Stimulated activated CD4-positive, alpha-beta T cell treated with anti-CD3 and anti-CD28 coated beads, TNF-alpha, amount 100 ng/mL, for 1 hour (primary cell): ENCODE measurements at regions not wholly inside any gene's neighbourhood (a gene's known extent, or its start where the extent isn't known, plus 50 kb on each side); places are given as distances from the start of the nearest gene placed in this dataset.
"Not testable (repeated sequence)": the region's sequence is repeated elsewhere in the genome, so short reads cannot be mapped to it uniquely, and the experiment has no call there.

Experiments
- DNase-seq, 3 donors: peaks; one replicate each; pipeline ENCODE4 v3.0.0-alpha.2; 2020; ENCODE audit warnings: low read depth in 3 of 3, low spot score in 1 of 3

DNA sequence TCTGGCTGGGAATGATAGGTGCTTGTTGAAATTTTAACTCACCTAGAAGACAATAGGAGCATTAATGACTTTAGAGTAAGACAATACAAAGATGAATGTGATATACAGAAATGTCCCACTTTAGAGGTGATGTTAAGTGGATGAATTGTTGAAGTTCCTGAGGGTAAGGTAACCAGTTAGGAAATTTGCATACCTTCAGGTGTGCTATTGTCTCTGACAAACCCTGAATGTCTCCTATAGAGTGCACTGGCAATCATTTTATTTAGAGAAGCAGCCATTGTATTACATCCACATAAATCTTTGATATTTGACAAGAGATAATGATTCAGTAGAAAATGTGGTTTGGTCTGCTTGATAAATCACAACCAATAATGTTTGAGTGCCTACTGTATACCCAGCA, 228.5 kb downstream of the RNF144A start:
- no peak for DNase-seq

DNA sequence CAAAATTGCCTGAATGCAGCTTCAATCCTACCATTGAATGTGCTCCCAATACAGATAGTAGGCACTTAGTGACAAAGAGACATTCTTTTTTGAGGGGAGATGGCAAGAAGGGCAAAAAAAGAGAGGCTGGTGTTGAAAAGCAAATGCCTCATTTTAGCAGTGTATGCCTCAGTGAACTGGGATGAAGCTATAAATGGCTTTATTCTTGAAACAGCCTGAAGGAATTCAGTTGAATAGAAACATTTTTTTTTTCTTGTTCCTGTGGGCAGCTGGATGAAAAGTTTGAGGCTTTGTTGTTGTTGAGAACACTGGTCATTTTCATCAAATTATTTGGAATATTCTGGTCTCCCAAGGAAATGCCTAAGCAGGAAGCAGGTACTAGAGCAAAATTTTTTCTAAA, 228.9 kb downstream of the RNF144A start:
- DNase-seq = no peak

DNA sequence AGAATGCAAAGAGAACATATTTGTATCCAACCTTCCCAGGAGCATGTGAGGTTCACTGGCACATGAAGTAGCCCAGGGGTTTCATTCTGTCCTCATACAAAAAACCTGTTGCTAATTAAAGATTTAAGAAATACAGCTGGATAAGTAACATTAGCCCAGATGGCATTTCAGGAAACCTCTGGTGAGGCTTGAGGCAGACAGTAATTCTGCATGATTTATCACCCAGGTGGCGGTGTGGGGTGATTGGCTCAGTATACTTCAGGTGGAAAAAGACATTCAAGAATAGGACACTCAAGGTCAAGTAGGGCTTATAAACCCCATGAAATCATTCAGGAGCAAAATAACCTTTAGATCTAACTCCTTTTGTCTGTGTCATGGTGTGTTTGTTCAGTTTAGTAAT, 237.4 kb downstream of the RNF144A start:
- no peak for DNase-seq

DNA sequence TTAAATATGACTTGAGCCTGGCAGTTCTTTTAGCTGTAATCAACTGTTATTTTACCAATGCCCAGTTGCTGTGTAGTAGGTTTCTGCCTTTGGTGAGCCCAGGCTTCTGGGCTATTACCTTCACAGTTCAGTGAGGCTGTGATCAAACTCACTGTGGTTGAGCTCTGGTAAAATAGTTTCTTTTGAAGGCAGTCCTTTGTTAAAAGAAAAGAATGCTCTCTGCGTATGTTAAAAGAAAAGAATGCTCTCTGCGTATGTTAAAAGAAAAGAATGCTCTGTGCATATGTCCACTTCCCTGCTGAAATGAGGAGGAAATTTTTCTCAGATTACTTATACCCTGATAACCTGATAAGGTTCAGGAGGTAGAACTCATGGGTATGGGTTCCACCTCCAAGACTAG, 244.3 kb downstream of the RNF144A start:
- DNase-seq = no peak

DNA sequence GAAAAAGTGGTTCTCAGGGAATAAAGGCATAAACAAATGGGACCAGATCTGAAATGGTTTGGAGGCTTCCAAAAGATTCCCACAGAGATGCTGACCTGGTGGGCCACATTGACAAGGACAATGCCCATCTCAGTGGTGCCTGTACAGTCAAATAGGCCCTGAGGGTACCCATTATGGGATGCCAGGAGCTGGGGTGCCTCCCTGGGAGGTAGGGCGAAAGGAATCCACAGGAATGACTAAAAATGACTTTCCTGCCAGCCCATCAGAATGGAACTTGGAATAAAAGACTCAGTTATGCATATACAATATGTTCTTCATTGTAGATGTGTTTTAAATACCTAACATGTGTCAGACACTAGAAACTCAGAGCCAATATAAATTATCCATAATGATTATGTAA, 248.5 kb downstream of the RNF144A start:
- DNase-seq = no peak

DNA sequence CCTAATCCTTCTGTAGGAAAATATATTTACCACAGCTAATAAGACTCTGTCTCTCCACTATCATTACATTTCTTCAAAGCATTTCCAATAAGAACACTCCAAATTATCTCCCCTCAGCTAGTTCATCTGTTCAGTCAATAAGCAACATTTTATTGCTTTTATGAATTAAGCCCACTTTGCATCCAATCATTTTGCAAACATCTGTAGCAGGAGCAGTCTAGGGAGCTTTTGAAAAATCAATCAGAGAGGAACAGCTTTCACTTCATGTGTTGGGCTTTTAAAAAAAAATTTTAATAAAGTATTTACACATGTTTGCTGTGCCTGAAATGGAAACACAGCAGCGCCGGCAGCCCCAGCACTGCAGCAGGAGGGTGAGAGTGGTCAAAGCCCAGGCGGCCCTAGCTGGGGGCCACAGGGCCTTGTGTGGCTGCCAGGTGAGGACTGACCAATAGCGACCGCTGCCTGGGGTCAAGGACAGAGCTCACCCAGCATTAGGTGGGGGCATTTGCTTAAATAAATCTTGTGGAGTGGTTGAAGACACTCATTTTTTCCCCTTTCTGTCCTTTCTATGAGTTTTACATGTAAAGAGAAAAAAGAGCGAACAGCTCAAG, 250.7 kb downstream of the RNF144A start:
- no peak for DNase-seq

DNA sequence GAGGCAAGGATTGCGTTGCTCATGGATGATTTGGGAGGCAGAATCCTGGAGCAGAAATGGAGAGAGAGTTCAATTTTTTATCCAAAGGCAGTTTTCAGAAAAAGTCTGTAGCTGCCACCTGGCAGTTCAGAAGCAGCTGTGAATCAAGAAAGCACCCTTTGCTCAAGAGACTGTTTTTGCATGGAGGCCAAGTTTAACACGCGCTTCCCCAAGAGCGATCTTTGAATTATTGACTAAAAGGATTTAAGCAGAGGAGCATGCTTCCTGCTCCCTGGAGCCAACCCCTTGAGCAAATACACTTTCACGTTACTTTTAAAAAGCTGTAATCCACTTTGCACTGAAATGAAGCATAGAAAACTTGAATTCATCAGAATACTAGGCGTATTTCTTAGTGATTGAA, 252.4 kb downstream of the RNF144A start:
- no peak for DNase-seq

DNA sequence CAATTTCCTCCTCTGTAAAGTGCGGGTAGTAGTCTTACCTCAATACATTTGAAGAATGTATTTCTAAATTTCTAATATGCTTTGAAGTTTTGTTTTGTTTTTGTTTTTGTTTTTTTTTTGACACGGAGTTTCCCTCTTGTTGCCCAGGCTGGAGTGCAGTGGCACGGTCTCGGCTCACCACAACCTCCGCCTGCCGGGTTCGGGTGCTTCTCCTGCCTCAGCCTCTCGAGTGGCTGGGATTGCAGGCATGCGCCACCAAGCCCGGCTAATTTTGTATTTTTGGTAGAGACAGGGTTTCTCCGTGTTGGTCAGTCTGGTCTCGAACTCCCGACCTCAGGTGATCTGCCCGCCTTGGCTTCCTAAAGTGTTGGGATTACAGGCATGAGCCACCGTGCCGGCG, 261.8 kb downstream of the RNF144A start:
- not testable (repeated sequence) for DNase-seq

DNA sequence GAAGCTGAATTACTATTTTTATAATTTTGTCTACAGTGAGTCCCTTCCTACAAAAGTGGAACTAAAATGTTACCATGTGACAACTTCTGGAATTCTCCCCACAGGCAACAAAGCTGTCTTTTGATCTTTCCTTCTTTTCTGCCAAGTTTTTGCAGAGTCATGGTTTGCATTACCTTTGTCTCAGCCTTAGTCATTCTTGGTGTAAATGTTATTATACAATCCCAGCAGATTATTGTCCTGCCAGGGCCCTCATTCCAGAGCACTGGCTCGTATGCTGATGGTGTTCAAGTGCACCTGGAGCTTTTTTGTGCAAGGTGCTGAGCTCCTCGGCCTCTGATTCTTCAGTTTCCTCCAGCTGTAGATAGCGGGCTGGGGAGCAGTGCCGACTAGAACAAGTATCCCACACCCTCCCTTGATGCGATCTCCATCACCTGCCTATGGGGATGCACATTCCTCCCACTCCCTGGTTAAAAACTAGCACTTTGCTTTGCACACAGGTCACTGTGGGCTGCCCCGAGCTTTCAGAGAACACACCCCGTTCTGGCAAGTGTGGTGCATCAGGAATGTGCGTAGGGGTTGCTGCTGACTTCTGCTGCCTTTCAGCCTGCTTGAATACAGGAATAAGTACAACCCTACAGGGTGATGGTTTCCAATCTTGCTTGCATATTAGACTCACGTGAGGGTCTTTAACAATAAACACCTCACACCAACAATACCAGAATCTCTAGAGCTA, 263.6 kb downstream of the RNF144A start:
- no peak for DNase-seq

DNA sequence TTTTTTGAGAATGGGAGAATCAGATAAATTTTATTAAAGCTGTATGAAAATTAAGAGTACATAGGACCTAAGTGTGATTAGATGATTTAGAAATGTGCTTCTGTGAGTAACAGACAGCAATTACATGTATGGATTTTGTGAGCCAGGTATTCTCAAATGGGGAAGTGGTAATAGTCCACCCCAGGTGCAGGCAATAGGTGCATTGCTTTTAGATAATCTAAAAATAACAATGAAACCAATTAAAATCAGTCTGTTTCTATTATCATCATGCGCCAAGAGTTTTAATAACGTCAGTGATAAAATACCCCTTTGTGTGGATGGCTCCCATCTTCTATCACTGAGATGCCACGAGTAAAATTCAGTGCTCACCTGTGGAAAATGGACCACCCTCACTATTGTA, 265.3 kb downstream of the RNF144A start:
- no peak for DNase-seq

DNA sequence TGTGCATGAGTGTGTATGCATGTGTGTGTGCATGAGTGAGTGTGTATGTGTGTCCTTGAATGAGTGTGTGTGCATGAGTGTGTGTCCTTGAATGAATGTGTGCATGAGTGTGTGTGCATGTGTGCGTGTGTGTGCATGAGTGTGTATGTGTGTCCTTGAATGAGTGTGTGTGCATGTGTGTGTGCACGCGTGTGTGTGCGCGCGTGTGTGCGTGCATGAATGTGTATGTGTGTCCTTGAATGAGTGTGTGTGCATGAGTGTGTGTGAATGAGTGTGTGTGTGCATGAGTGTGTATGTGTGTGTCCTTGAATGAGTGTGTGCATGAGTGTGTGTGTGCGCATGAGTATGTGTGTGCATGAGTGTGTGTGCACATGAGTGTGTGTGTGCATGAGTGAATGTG, 271.9 kb downstream of the RNF144A start:
- DNase-seq = no peak

DNA sequence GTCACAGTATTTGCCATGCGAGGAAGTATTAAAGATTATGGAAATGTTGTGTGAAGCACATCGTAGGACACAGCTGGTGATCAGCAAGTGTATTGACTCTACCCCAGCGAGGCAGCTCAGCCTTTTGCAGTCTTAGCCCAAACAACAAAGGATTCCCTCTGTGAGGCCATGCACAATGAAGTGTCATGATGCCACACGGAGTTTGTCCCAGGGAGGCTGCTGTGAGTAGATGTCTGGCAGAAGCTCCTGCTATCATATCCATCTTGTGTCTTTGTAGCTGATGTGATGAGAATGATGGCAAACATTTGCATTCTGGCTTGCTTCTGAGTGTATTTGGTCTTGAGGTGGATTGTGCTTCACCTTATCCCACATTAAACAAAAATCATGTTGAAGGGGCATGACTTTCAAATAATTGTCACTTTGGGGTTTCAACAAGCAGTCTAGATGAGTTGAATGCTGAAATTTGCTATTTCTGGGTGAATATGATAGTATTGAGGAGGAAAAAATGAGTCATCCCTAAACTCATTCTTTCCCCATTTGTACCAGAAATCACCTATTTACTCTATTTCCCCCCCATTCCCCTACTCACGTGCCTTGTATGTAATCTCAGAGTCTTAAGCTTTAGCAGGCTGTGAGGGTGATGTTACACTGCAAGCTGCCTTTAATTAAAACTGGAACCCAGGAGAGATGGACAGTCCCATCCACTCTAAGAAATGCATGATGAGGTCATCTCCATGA, 273.5 kb downstream of the RNF144A start:
- no peak for DNase-seq

DNA sequence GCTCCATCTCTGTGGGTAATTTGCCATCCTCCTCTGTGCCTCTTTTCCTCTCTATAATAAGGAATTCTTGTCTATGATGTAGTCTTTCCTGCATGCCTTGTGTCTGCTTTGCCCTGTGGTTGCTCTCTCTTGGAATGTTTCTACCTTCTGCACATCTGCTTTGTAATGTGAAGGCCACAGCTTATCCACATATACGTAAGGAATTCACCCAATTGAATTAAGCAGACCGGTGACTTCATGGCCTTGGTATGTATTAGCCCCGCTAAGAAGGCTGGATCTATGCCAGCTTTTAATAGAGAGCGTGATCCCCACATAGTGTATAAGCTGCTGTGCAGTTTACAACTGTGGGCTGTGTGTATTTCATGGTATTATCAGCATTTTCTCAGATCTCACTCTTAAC, 274.7 kb downstream of the RNF144A start:
- DNase-seq = no peak

DNA sequence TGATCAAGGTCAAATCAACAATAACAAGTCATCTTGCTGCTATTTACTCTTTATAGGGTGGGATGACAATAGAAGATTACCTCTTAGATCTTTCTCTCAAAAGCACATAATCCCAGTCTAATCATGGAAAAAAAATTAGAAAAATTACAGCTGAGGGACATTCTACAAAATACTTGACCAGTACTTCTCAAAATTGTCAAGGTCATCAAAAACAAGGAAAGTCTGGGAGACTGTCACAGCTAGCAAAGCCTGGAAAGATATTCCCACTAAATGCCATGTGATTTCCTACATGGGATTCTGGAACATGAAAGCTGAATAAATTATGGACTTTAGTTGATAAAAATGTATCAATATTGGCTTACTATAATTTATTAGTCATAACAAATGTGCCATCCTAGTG, 276.2 kb downstream of the RNF144A start:
- DNase-seq = no peak

DNA sequence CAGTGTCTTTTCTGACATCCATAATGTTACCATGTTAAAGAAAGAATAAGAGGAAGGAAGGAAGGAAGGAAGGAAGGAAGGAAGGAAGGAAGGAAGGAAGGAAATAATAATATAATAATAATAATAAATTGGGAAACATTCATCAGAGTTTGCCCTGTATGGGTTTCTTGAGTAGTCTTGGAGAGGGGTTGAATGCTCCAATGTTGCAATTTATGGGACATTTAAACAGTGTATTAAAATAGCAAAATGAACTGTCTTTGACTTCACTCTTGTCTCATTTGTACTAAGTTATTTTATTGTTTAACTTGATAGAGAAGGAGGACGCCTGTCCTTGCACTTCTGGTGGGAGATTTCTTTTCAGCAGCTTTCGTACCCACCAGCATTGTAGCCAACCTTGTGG, 277.7 kb downstream of the RNF144A start:
- DNase-seq = no peak

DNA sequence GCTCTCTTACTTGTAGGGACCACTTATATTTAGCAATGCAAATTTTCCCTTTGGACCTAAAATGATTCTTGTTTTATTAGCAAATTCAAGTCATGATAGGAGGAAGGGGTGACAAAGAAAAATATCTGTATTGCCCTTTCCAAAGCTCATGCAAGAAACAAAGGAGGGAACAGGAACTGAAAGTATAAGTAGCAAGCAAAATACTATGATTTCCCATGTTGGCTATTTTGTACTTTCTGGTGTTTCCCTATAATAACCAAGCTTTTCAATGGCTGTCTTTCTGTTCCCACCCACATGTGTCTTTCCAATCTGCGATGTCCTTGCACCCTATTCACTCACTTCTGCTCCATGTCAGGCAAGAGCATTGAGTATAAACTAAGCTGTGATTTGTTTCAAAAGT, 279.7 kb downstream of the RNF144A start:
- DNase-seq = no peak

DNA sequence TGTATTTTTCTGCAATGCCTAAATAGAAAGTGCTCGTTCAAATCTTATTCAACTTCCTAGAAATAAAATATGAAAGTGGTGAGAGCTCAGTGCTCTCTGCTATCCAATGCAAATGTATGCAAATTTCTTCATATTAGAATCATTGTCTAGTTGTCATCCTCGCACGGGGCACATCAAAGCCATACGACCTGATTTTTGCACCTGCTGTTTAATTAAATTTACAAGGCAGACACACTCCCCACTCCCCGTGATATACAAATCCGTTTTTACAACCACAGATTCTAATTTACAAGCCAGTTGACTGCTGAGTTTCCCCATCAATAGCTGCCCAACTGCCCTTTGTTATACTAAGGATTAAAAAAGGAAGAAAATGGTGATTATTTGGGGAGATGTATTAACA, 284.6 kb downstream of the RNF144A start:
- DNase-seq = no peak

DNA sequence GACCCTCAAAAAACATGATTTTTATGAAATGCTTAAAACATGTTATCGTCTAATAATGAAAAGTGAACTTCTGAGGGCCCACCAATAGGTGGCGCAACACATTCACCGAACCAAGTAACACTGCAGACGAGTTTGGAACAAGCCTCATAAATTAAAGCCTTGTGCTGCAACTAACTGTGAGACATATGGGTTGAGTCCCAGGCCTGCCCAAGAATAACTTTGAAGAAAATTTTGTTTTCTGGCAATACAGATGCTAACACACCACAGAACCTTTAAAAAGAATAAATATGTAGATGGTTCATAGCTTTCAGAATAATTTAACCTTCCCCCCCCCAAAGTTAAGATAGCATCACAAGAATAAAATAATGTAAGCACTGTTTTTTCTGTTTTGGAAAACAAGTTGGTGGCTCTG, 285.9 kb downstream of the RNF144A start:
- peak; percentile 7 to 41 (median 18) for DNase-seq

DNA sequence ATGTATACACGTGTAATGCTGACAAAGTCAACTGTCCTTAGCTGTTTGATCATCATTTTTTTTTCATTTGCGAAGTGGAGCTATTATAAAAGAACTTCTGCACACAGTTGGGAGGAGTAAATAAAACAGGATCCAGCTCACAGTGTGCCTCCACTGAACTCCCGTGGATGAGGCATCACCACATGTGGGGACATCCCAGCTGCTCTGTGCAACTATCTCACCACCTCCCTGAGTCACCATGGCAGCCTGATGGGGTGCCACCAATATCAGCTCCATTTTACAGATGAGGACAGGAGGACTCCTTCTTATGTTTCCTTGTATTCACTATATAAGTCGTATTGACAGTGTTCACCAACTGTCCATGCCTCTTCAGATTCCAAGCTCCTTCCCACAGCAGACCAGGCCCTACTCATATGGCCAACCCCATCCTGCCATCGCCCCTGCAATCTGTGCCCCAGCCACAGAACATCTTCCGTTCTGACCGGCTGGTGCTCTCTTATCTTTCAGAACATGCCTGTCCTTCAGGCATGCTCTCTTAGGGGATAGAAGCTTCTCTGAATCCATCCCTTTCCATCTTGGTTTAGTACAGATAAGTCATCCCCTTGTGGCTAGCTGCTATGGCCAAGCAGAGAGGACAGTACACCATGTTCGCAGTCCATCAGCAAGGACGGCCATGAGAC, 288.1 kb downstream of the RNF144A start:
- DNase-seq = no peak

DNA sequence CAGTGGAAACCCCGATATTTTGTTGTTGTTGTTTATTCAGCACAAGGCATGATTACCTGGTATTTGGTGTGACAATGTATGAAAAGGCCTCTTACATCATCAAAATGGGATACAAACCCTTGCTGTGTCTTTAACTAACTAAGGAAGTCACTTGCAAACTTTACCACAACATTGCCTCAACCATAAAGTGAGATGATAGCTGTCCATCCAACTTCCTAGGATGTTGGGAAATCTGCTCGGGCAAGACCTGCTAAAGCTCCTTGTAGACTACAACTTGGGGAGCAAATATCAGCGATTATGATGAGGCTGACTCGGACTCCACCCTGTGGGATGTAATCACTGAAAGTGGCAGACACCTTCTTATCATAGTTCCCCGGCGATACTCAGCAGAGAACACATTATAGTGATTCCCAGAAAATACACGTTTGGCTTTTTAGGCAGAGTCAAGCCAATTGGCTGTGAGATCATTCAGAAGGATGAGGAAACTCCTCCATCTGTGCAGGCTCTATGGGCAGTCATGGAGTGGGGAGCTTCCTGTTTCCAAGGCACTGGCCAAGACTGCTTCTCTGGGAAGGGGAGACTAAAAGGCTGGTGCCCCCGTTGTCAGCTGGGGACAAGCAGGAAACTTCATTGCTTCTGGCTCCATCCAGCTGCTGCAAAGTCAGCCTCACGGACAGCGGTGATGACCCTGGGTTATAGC, 289.0 kb downstream of the RNF144A start:
- no peak for DNase-seq

DNA sequence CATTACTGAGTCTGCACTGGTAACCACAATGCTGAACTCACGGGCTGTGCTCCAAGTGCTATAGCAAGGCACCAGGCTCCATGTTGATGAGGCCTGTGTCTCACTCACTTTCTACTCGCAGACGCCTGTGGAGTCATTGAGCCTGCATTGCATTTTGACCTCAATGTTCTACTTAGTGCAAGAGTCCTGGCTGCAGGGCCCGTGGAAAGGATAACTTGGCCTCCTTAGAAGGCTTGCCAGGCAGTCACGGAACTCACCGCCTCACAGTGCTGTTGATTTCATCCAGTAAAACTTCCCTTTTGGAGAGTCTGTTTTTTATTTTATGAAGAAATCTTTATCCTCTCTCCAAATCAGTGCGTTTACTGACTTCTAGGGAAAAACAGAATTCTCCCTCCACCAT, 290.4 kb downstream of the RNF144A start:
- DNase-seq = no peak
